Eye (tissue), 1 donor: ENCODE measurements at regions not wholly inside any gene's neighbourhood (a gene's known extent, or its start where the extent isn't known, plus 50 kb on each side); places are given as distances from the start of the nearest gene placed in this dataset.

ENCODE experiments used
- DNase-seq: peaks from one replicate; pipeline ENCODE4 v3.0.0-alpha.2; 2015

DNA sequence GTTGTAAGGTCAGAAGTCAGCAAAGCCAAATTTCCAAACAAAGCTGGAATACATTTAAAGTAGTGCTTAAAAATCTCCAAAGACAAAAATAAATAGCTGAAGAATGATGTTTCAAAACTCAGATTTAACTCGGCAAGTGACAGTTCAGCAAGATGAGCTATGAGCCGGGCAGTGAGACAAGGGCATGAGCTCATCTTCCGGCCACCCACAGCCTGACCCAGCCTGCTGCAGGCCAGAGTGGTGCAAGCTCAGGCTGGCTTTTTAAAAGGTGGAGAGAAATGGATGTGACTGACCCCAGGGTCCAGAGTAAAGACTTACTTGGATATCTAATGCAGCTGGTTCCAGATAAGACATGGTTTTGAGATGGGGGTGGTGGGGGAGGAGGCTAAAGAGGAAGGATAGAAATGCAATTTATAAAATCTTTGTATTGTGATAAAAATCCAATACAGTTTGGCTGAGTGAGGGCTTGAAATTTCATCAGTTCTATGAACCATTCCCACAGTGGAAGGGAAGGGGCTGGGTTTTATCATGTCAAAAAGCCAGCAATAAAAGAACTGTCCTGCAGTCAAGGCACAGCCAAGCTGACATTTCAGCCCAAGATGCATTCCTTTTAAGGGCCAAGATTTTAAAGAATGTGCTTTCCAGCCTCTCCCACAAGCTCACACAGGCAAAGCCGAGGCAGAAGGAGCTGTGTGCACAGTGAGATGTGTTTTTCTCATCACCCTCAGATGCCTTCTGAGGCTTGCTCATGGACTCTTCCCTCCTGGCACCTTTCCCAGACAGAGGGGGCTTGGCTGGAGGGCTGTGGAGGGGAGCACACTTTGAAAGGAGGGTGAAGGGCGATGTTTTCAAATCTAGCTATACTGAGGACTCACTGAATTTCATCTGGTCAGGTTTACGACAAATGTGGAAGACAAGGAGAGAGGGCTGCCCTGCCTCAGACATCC is 97.9 kb upstream of the KLHL29 start:
- peak; percentile 57 for DNase-seq

DNA sequence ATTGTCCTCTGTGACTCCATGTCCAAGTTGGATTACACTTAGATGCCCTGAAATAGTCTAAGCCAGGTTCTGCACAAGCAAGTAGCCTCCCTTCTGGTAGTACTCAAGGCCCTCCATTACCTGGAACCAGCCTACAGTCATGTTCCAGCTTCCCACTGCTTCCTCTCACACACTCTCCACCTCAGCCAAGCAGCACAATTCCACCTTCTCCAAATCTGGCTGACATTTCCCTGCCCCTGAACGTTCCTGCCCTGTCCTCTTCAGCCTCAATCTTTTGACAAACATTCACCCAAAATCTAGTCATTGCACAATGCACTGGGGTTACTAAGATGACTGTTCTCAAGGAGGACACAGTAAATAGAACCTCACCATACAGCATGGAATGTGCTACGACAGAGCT is 95.3 kb upstream of the KLHL29 start:
- no peak for DNase-seq

DNA sequence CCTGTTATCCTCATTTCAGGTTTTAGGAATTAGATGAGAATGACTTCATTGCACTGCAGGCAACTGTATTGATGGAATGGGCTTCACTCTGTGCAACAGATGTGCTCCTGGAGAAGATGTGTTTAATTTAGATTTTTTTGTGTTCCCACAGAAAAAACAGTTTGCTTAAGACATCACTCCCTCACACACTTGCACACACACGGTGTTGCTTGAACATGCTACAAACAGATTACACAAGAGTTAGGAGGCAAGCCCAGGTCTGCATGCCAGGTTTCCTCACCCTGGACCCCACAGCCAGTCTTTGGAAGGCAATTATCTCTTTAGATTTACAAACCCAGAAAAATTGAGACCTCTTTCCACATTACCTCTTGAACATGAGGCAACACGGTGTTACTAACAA is 93.7 kb upstream of the KLHL29 start:
- DNase-seq, result no peak

- no peak for DNase-seq
These were observed 93.0 kb upstream of the KLHL29 start for GRCh38 chr2:23292024-23292423.

GRCh38 chr2:23293063-23293462 is 91.9 kb upstream of the KLHL29 start:
- no peak for DNase-seq

- peak; percentile 21 for DNase-seq
These were observed 91.2 kb upstream of the KLHL29 start for GRCh38 chr2:23293731-23294130.

- no peak for DNase-seq
These were observed 90.7 kb upstream of the KLHL29 start for GRCh38 chr2:23294238-23294637.

DNA sequence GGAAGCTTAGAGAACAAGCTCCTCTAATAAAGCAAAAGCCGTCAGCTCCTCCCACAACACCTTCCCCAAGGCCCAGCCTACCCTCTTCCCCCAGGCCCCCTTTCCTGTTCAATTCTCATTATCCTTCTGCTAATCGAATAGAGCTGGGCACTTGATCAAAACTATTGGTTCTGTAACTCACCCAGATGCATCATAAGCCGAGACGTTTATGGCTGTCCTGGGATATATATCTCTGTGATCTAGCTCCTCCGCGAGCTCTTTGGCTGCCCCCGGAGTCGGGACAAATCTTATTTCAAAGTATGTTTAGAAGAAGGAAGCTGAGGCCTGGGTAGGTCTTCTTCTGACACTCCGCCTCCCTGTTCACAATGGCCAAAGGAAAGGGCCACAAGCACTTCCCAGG is 88.3 kb upstream of the KLHL29 start:
- DNase-seq, result no peak

- DNase-seq, result no peak
These were observed 87.9 kb upstream of the KLHL29 start for GRCh38 chr2:23297112-23297511.

DNA sequence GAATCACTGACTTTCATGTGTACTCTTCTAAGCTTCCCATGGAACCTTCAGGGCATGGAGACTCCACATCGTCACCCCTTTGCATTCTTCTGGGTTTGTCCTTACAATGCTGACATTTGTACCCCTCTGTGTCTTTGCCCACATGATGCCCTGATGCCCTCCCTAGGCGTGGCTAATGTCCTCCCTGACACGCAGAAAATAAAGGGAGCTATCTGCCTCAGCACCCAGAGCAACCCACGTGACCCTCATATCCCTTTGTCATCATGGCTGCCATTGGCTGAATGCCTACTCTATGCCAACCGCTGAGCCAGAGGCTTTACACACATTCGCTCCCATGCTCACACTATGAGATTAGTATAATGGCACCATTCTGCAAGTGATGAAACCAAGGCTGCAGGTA is 86.4 kb upstream of the KLHL29 start:
- no peak for DNase-seq

DNA sequence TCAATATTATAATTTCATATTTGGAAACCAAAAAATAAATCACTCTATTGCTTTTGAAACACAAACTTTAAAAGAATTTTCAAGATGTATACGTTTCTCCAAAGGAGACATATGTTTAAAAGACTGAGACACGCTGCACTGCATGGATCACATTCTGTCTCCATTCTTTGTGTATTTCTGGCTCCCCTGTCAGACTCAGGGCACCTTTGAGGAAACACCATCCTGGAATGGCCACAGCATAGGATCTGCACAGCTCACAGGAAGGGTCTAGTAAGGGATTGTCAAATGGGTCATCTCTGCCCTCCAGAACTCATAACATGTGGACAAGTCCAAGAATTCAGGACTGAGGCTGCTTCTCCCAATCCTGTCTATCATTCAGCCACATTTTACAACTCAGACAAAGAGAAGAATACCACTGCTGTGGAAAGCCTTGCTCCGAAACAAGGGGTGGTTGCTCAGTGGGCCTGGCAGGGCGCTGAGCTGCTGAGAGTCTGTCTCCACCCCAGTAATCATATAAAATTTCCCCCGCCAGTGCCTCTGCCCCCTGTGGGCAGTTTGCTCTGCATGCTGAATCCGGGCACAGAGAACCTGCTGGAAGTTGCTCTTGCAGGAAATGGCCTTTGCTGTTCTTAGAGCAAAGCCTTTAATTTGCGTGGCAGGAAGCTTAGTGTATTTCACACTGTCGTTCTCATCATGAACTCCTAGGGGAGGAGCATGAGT is 85.3 kb upstream of the KLHL29 start:
- no peak for DNase-seq

DNA sequence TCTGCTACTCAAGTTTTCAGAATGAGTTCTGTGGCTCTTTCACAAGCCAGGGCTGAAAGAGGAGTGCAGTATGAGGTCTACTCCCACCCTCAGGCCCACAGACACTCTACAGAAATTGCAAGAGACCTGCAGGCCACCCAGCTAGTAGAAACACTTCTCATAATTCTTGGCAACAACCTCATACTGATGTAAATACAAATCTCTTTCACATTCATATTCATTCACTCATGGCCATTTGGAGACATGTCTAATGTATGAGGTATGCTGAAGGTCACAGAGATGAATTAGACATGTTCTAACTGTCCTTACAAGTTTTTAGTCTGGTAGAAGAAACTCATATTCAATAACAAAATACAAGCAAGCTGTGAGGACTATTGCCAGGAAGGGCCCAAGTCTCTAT is 83.8 kb upstream of the KLHL29 start:
- no peak for DNase-seq

GRCh38 chr2:23302591-23302990 is 82.4 kb upstream of the KLHL29 start:
- DNase-seq, result no peak

- DNase-seq, result no peak
These were observed 78.6 kb upstream of the KLHL29 start for GRCh38 chr2:23306401-23306800.

GRCh38 chr2:23311186-23311585 is 73.8 kb upstream of the KLHL29 start:
- no peak for DNase-seq

GRCh38 chr2:23312996-23313606 is 71.9 kb upstream of the KLHL29 start:
- peak; percentile 63 for DNase-seq

DNA sequence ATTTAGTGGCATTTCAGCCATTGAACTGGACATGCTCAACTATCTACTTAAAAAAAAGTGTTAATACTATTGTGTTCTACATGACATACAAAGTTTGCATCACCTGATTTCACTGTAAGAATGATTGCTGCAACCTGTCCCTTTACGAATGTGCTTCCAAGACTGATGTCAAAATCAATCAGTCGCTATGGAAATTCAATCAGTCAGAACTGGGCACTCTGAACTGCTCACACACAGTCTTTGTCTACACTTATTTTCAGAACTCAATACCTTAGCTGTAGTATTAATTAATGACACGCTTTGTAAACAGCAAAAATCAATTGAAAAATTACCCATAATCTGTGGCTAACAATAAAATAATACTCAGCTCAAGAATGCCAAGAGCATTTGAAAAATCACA is 70.3 kb upstream of the KLHL29 start:
- no peak for DNase-seq

DNA sequence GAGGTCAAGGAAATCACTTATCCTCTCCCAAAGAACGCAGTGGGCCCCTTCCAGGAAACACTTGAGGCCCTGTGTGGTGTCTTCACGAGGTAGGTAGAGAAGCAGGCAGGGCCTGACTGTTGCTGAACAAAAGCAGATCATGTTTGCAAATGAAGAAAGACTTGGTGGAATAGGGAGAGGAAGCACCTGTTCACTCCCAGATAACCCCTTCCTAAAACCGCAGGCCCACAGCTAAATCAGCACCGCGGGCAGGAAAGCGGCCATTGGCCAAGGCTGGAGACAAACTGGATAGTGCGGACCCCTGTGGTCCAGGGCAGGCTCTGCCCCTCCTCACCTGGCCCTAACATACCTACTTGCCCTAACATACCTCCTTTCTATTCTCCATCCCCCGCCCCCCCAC is 64.9 kb upstream of the KLHL29 start:
- no peak for DNase-seq

- DNase-seq, result no peak
These were observed 63.2 kb upstream of the KLHL29 start for GRCh38 chr2:23321751-23322150.

DNA sequence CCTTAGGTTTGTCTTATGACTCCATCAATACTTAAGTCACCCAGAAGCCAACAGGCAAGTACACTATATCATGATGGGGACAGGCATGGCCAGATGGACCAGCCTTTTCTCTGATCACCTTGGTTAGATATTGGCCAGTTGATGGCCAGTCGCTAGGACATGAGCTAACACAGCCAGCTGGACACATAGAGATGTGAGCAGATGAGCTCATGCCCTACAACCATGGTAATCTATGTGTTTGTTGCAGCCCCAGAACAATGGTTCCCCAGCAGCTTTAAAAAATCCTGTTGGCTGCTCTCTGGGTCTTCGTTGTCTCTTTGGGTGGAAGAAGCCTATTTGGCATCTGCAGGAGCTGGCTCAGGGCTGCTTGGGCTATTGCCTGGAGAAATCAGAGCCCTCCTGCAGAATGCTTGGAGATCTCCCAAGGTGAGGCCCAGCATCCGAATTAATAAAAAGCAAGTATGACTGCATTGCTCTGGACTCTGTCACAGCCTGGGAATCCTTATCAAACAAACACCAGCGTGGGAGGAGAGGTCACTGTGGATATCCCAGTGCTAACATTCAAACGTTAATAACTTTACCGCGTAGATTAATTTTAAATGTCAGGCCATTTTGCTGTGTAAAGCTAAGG is 62.3 kb upstream of the KLHL29 start:
- DNase-seq, result no peak

DNA sequence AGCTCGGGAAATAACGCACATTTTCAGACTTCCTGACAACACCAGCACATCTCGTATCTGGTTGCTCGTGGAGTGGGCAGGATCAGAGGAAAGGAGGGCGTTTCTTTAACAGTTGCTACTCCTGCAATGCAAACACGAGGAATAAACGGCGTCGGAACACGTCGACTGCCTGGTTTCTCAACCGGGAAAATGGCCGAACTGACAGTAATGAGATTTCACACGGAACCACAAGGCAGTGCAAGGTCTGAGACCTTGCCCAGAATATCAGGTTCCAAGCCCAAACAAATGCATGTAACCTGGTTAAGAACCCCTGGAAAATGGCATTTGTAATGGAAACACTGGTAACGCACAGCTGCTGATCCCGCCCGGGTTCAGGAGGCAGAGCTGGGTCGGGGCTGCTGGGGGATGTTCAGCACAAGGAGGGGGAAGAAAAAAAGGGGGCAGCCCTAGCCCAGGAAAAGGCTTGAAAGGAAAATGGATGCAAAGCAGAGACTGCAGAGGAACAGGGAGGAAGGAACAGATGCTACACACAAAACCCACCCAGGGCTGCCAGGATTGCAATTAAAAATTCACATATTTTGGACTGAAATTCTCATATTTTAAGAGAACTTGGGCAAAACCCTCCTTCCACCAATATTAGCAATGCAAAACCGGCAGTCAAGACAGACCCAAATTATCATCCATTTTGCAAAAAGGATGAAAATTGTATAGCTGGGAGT is 61.6 kb upstream of the KLHL29 start:
- no peak for DNase-seq

DNA sequence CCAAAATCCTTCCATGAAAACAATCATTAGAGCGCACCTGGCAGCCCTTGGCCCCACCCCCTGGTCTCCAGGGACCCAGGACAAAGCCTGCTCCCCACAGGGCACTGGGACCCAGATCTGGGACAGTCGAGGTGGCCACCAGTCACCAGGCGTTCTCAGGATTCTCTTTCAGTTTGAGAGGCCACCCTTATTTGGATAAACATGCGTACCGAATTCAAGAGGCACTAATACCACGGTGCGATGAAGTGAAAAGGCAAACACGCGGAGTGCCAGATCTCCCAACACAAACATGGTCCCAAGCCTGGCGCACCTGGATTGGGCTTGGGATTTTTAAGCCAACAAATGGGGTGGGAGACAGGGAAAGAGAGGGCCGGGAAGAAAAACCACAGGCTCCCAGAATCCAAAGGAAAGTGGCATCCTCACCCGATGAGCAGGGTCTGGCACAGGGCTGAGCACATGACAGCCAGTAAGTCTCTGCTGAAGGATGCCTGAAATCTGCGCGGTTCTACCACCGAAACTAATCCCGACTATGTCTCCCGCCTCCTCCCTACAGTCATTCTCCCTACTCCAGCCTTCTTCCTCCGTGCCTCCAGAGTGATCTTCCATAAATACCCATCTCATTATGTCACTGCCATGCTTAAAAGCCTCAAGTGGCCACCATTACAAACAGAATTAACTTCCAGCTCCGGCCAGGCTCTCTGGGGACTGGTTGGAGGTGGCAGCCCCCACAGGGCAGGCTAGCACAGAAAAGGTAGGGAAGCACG is 60.9 kb upstream of the KLHL29 start:
- DNase-seq, result no peak
